H9 (cell line): ENCODE measurements at regions not wholly inside any gene's neighbourhood (a gene's known extent, or its start where the extent isn't known, plus 50 kb on each side); places are given as distances from the start of the nearest gene placed in this dataset.

Experiments
- DNase-seq: peaks from one replicate; pipeline ENCODE4 v3.0.0-alpha.2; 2017
- H2AFZ ChIP-seq: one replicate; pipeline ENCODE4 v1.6.1; 2013; ENCODE audit warnings: mild to moderate bottlenecking, low read length, control low read depth, moderate library complexity
- H2AK5ac ChIP-seq: 2 replicates; pipeline ENCODE4 v1.6.1; 2013; ENCODE audit warnings: low read length, control low read depth, mixed read lengths; ENCODE audit not compliant: insufficient read length
- H2BK120ac ChIP-seq: one replicate; pipeline ENCODE4 v1.6.1; 2013; ENCODE audit warnings: low read depth, mild to moderate bottlenecking, low read length, control low read depth, inconsistent platforms; ENCODE audit not compliant: poor library complexity, severe bottlenecking
- H2BK12ac ChIP-seq: 2 replicates; pipeline ENCODE4 v1.6.1; 2013; ENCODE audit warnings: low read length, control low read depth, mixed read lengths, low read depth; ENCODE audit not compliant: insufficient read length
- H2BK15ac ChIP-seq: 2 replicates; pipeline ENCODE4 v1.6.1; 2013; ENCODE audit warnings: low read depth, low read length, control low read depth
- H2BK20ac ChIP-seq: one replicate; pipeline ENCODE4 v1.6.1; 2013; ENCODE audit warnings: low read depth, mild to moderate bottlenecking, low read length, control low read depth, inconsistent platforms; ENCODE audit not compliant: poor library complexity, severe bottlenecking
- H2BK5ac ChIP-seq: 2 replicates; pipeline ENCODE4 v1.6.1; 2013; ENCODE audit warnings: low read length, control low read depth, mixed read lengths; ENCODE audit not compliant: insufficient read length
- H3K14ac ChIP-seq: 2 replicates; pipeline ENCODE4 v1.6.1; 2013; ENCODE audit warnings: low read length, control low read depth; ENCODE audit not compliant: insufficient read depth
- H3K18ac ChIP-seq: 2 replicates; pipeline ENCODE4 v1.6.1; 2013; ENCODE audit warnings: low read depth, mild to moderate bottlenecking, mixed read lengths, low read length, control low read depth; ENCODE audit not compliant: insufficient read length
- H3K23ac ChIP-seq: 2 replicates; pipeline ENCODE4 v1.6.1; 2013; ENCODE audit warnings: low read length, control low read depth, mixed read lengths, low read depth; ENCODE audit not compliant: insufficient read length
- H3K23me2 ChIP-seq: 2 replicates; pipeline ENCODE4 v1.6.1; 2013; ENCODE audit warnings: low read depth, mild to moderate bottlenecking, mixed read lengths, low read length, control low read depth; ENCODE audit not compliant: insufficient read length, poor library complexity, severe bottlenecking
- H3K27ac ChIP-seq: 2 replicates; pipeline ENCODE4 v1.5.1; 2013; ENCODE audit warnings: low read length, control low read depth, mixed read lengths, low read depth; ENCODE audit not compliant: insufficient read length
- H3K27me3 ChIP-seq: 2 replicates; pipeline ENCODE4 v1.6.1; 2013; ENCODE audit warnings: low read length, control low read depth, inconsistent platforms; ENCODE audit not compliant: insufficient read depth
- H3K4ac ChIP-seq: 2 replicates; pipeline ENCODE4 v1.6.1; 2013; ENCODE audit warnings: low read depth, mild to moderate bottlenecking, control low read depth, inconsistent platforms, low read length, moderate library complexity
- H3K4me1 ChIP-seq: 2 replicates; pipeline ENCODE4 v1.6.1; 2013; ENCODE audit warnings: low read length, control low read depth, inconsistent platforms; ENCODE audit not compliant: insufficient read depth
- H3K4me2 ChIP-seq: 2 replicates; pipeline ENCODE4 v1.6.1; 2013; ENCODE audit warnings: low read length, control low read depth, mixed read lengths; ENCODE audit not compliant: insufficient read length, insufficient read depth
- H3K56ac ChIP-seq: 2 replicates; pipeline ENCODE4 v1.6.1; 2013; ENCODE audit warnings: low read depth, mild to moderate bottlenecking, mixed read lengths, low read length, control low read depth; ENCODE audit not compliant: insufficient read length
- H3K79me1 ChIP-seq: 2 replicates; pipeline ENCODE4 v1.6.1; 2013; ENCODE audit warnings: low read depth, mild to moderate bottlenecking, moderate library complexity, low read length, control low read depth, inconsistent platforms; ENCODE audit not compliant: insufficient read depth, poor library complexity, severe bottlenecking
- H3K79me2 ChIP-seq: 2 replicates; pipeline ENCODE4 v1.6.1; 2013; ENCODE audit warnings: low read length, control low read depth, inconsistent platforms; ENCODE audit not compliant: insufficient read depth
- H3K9ac ChIP-seq: 2 replicates; pipeline ENCODE4 v1.6.1; 2013; ENCODE audit warnings: low read length, control low read depth, mixed read lengths; ENCODE audit not compliant: insufficient read length; ENCODE audit errors: extremely low read depth
- H3K9me3 ChIP-seq: one replicate; pipeline ENCODE4 v1.6.1; 2013; ENCODE audit warnings: low read depth, low read length, inconsistent platforms; ENCODE audit not compliant: control insufficient read depth
- H3T11ph ChIP-seq: one replicate; pipeline ENCODE4 v1.6.1; 2013; ENCODE audit warnings: mild to moderate bottlenecking, low read length, control low read depth, inconsistent platforms
- H4K20me1 ChIP-seq: one replicate; pipeline ENCODE4 v1.6.1; 2013; ENCODE audit not compliant: control insufficient read depth, insufficient read length, insufficient read depth
- H4K5ac ChIP-seq: 2 replicates; pipeline ENCODE4 v1.6.1; 2013; ENCODE audit warnings: low read depth, mild to moderate bottlenecking, mixed read lengths, low read length, control low read depth; ENCODE audit not compliant: insufficient read length
- H4K8ac ChIP-seq: replicated peaks from 2 replicates; pipeline ENCODE4 v1.6.1; 2013; ENCODE audit warnings: low read length, control low read depth, mixed read lengths, low read depth; ENCODE audit not compliant: insufficient read length
- H4K91ac ChIP-seq: 2 replicates; pipeline ENCODE4 v1.6.1; 2013; ENCODE audit warnings: low read depth, mild to moderate bottlenecking, moderate library complexity, mixed read lengths, low read length, control low read depth; ENCODE audit not compliant: insufficient read length
- H3K27ac Mint-ChIP-seq, 3 experiments: 2 replicates in 2 of 3; 3 replicates in 1 of 3; pipeline ENCODE4 v1.8.0; 2020 to 2021; ENCODE audit warnings: mixed read lengths in 3 of 3, mild to moderate bottlenecking in 1 of 3, moderate library complexity in 1 of 3
- H3K27me3 Mint-ChIP-seq: 2 replicates; pipeline ENCODE4 v1.8.0; 2021; ENCODE audit warnings: low read depth, mild to moderate bottlenecking, moderate library complexity, mixed read lengths
- H3K36me3 Mint-ChIP-seq, 3 experiments: 2 replicates in 2 of 3; 3 replicates in 1 of 3; pipeline ENCODE4 v1.8.0; 2020 to 2021; ENCODE audit warnings: low read depth in 3 of 3, mixed read lengths in 3 of 3; ENCODE audit not compliant: insufficient read depth in 1 of 3
- H3K4me1 Mint-ChIP-seq, 2 experiments: 2 replicates each; pipeline ENCODE4 v1.8.0; 2020; ENCODE audit warnings: mixed read lengths in 2 of 2
- H3K4me3 Mint-ChIP-seq, 2 experiments: 2 replicates in 1 of 2; 3 replicates in 1 of 2; pipeline ENCODE4 v1.8.0; 2020 to 2021; ENCODE audit warnings: mild to moderate bottlenecking in 2 of 2, mixed read lengths in 2 of 2, moderate library complexity in 1 of 2
- H3K9me3 Mint-ChIP-seq, 2 experiments: 2 replicates in 1 of 2; 3 replicates in 1 of 2; pipeline ENCODE4 v1.8.0; 2020; ENCODE audit warnings: mild to moderate bottlenecking in 2 of 2, mixed read lengths in 2 of 2, moderate library complexity in 1 of 2
- CTCF ChIP-seq: fragments of 200-600 bp; sonication (generic); conservative IDR thresholded peaks from 3 replicates; pipeline ENCODE4 v1.8.0; 2021; ENCODE audit warnings: antibody characterized with exemption, mild to moderate bottlenecking
- WGBS: extraction: QIAGEN DNeasy Blood & Tissue Kit; methylation state at CpG from one replicate; pipeline ENCODE4 v1.1.7; 2013; ENCODE audit warnings: missing lambda C conversion rate, low lambda C conversion rate, mixed read lengths; ENCODE audit not compliant: insufficient read length; ENCODE audit errors: extremely low coverage; 5-methylcytosine and 5-hydroxymethylcytosine counted together

DNA sequence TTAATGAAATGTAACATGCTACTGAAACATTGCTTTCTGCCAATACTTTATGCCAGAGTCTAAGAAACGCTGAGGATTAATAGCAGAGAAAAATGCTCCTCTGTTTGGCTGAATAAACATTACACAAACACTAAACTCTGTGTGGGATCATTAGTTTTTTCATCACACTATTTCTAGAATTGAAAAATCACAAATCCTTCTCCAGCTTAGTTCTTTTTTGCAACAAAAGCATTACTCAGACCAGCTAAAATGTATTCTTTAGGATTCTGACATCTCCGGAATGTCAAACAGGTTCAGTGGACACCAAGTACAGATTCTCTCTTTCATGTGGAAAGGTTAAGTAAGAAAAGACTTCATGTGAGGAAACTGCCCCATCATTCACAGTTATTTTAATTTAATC, 226.9 kb downstream of the SIM1 start:
- no peaks in the 10 kb centered on the region for H3K27me3 ChIP-seq
- H4K8ac ChIP-seq = no peak overlapping the region
- H2BK20ac ChIP-seq = no peak overlapping the region
- no peak overlapping the region for H2BK120ac ChIP-seq
- no peak for TF ChIP-seq CTCF
- H4K20me1 ChIP-seq = no peaks in the 10 kb centered on the region
- no peak for DNase-seq
- no peak overlapping the region for H3K14ac ChIP-seq
- no peak overlapping the region for H3K18ac ChIP-seq
- no peak overlapping the region for H3K27ac ChIP-seq
- no peak overlapping the region for H2AK5ac ChIP-seq
- H2BK5ac ChIP-seq = no peak overlapping the region
- no peaks in the 10 kb centered on the region for H3K79me1 ChIP-seq
- no peak overlapping the region for H2AFZ ChIP-seq
- Mint-ChIP-seq H3K27me3 (no peaks in the 10 kb centered on the region), H3K27ac (no peak overlapping the region), H3K4me3 (no peak overlapping the region), H3K36me3 (no peaks in the 10 kb centered on the region), H3K4me1 (peaks cover 19 to 23% of the 10 kb centered on the region in 2 experiments), H3K9me3 (no peaks in the 10 kb centered on the region)
- H3K56ac ChIP-seq = no peak overlapping the region
- no peak overlapping the region for H3K4ac ChIP-seq
- no peak overlapping the region for H3K9ac ChIP-seq
- no peak overlapping the region for H4K91ac ChIP-seq
- H3K4me2 ChIP-seq = no peak overlapping the region
- no peak overlapping the region for H3T11ph ChIP-seq
- no peaks in the 10 kb centered on the region for H3K23me2 ChIP-seq
- WGBS = no CpG with 5 or more reads among the region's 2 CpGs
- H4K5ac ChIP-seq = no peak overlapping the region
- no peak overlapping the region for H3K23ac ChIP-seq
- no peaks in the 10 kb centered on the region for H3K79me2 ChIP-seq
- H2BK15ac ChIP-seq = no peak overlapping the region
- no peak overlapping the region for H2BK12ac ChIP-seq
- H3K9me3 ChIP-seq = no peaks in the 10 kb centered on the region
- peaks cover 4% of the 10 kb centered on the region; the same call in 1 of the 2 replicates for H3K4me1 ChIP-seq
